ENCODE measurements at regions not wholly inside any gene's neighbourhood (a gene's known extent, or its start where the extent isn't known, plus 50 kb on each side); places are given as distances from the start of the nearest gene placed in this dataset.

DNA sequence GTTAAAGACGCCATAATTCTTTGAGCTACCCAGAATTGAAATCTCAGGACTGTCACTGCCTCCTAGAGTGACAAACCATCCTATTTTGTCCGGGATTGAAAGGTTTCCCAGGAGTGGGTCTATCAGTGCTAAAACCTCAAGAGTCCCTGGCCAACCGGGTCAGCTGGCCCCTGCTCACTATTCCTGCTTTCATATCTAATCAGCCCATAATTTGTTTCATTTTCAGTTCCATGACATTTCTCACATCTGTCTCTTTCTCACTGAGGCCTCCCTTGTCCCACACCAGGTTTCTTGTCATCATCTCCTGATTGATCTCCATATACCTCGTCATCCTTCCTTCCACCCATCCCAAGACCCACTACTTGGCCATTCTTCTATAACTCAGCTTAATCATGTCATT is 98.2 kb downstream of the SLC35B3 start:
- intact Hi-C loops (cut with DNase I, micrococcal nuclease): no loop called here
- TF ChIP-seq, protein P1, sequence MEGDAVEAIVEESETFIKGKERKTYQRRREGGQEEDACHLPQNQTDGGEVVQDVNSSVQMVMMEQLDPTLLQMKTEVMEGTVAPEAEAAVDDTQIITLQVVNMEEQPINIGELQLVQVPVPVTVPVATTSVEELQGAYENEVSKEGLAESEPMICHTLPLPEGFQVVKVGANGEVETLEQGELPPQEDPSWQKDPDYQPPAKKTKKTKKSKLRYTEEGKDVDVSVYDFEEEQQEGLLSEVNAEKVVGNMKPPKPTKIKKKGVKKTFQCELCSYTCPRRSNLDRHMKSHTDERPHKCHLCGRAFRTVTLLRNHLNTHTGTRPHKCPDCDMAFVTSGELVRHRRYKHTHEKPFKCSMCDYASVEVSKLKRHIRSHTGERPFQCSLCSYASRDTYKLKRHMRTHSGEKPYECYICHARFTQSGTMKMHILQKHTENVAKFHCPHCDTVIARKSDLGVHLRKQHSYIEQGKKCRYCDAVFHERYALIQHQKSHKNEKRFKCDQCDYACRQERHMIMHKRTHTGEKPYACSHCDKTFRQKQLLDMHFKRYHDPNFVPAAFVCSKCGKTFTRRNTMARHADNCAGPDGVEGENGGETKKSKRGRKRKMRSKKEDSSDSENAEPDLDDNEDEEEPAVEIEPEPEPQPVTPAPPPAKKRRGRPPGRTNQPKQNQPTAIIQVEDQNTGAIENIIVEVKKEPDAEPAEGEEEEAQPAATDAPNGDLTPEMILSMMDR (IDR thresholded peaks at IDR 0.05): no peak
- Histone ChIP-seq H3K9me3 (no peaks in the 10 kb centered on the region), H3K36me3 (ENCODE audit: low read depth) (no peaks in the 10 kb centered on the region), H3K4me3 (no peak overlapping the region), H3K4me1 (ENCODE audit: low read depth) (no peaks in the 10 kb centered on the region)
- DNase-seq: no peak
- no peak for ATAC-seq

DNA sequence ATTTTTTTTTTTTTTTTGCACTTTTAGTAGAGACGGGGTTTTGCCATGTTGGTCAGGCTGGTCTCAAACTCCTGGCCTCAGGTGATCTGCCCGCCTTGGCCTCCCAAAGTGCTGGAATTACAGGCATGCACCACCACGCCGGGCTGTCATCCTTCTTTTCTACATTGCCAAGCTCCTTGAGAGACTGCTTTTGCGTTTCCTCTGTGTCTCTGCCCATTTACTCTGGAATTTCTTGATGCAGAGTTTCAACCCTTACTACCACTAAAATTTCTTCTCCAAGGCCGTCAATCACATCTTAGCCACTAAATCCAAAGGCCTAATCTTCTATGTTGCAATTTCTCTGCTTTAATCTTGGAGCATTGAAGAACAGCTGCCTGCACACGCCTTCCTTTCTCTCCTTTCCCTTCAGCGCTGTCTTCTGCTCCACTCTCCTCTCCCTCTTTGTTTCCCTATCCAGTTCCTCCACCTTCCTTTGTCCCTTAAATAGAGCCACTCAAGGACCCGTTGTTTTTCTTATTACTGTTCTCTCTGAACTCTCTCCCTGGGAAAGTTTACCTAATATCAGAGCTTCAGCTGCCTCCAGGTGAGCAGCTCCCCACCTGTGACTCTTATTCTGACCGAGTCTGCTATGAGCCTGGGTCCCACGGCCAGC is 98.8 kb downstream of the SLC35B3 start:
- Histone ChIP-seq H3K4me1 (ENCODE audit: low read depth) (no peaks in the 10 kb centered on the region), H3K4me3 (no peak overlapping the region), H3K36me3 (ENCODE audit: low read depth) (no peaks in the 10 kb centered on the region), H3K9me3 (no peaks in the 10 kb centered on the region)
- no peak for DNase-seq
- intact Hi-C loops (cut with DNase I, micrococcal nuclease): no loop called here
- TF ChIP-seq, protein P1 (IDR thresholded peaks at IDR 0.05): no peak
- ATAC-seq: no peak

DNA sequence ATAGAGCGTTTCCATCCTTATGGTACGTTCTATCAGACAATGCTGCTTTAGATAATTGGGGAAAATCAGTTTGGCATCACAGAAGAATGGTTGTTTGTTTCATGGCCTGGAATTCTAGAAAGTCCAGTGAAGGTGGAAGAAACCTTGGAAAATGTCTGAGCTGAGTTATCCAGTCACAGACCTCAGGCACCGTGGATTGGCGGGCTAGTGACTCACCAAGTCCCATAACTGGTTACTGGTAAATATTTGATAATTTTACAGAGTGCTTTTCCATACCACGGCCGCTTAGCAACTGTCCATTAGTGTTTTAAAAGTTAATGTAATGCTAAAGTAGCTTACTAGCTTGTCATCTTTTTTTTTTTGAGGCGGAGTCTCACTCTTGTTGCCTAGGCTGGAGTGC is 99.4 kb downstream of the SLC35B3 start:
- no peaks in the 10 kb centered on the region for H3K4me1 ChIP-seq (ENCODE audit: low read depth)
- TF ChIP-seq, protein P1 (IDR thresholded peaks at IDR 0.05): no peak
- H3K36me3 ChIP-seq (ENCODE audit: low read depth): no peaks in the 10 kb centered on the region
- no peak overlapping the region for H3K4me3 ChIP-seq
- ATAC-seq: no peak
- no peaks in the 10 kb centered on the region for H3K9me3 ChIP-seq
- no peak for DNase-seq
- intact Hi-C loops (cut with DNase I, micrococcal nuclease): no loop called here

DNA sequence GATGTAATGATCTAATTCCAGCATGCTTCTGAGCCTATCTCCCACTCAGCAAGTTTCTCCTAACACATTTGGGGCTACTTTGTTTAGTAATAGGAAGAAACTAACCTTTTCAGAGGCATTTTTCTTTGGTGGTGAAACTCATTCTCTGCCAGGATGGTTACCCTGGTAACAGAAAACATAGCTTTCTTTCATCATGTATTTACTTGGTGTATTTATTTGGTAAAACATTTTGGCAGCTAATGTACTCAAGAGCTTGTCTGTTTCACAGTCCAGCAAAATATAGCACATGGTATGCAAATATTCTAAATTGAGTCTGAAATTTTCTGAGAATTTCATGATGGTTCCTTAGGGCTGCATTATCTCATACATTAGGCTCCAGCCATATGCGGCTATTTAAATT is 100.0 kb downstream of the SLC35B3 start:
- Histone ChIP-seq H3K4me3 (no peak overlapping the region), H3K36me3 (ENCODE audit: low read depth) (no peaks in the 10 kb centered on the region), H3K9me3 (no peaks in the 10 kb centered on the region), H3K4me1 (ENCODE audit: low read depth) (no peaks in the 10 kb centered on the region)
- TF ChIP-seq, protein P1 (IDR thresholded peaks at IDR 0.05): no peak
- intact Hi-C loops (cut with DNase I, micrococcal nuclease): no loop called here
- DNase-seq: no peak
- ATAC-seq: no peak

DNA sequence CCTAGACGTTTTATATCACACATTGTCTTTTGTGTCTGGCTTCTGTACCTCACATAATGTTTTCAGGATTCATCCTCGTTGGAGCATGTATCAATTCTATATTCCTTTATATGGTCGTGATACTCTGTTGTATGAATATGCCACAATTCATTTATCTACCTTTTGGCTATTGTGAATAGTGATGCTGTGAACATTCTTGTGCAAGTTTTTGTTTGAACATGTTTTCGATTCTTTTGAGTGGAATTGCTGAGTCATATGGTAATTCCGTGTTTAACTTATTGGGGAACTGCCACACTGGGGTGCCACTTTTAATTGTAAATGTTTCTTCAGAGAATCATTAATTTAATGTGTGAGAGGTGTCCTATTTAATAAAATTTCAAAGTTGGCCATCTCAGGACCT is 101.2 kb downstream of the SLC35B3 start:
- Histone ChIP-seq H3K4me3 (no peak overlapping the region), H3K9me3 (no peaks in the 10 kb centered on the region), H3K36me3 (ENCODE audit: low read depth) (no peaks in the 10 kb centered on the region), H3K4me1 (ENCODE audit: low read depth) (no peaks in the 10 kb centered on the region)
- ATAC-seq (no peak), DNase-seq (no peak)
- TF ChIP-seq, protein P1 (IDR thresholded peaks at IDR 0.05): no peak
- intact Hi-C loops (cut with DNase I, micrococcal nuclease): no loop called here

DNA sequence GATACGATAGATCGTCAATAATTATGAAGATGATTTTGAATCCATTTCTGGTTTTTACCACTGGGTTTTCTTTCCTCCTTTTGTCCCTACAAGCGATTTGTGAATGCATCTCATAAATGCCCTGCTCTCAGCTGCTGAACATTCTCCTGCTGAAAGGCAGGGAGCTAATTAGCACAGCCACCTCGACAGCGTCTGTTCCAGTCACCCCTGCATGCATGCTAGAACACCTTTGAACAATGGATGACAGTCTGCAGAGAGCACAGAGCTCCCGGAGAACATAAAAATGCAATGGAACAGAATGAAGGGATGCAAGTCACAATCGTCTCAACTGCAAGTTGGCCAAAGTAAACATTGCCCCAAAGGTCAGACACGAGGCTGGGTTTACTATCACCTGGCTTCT is 105.8 kb downstream of the SLC35B3 start:
- intact Hi-C loops (cut with DNase I, micrococcal nuclease): no loop called here
- Histone ChIP-seq H3K4me3 (no peak overlapping the region), H3K4me1 (ENCODE audit: low read depth) (no peaks in the 10 kb centered on the region), H3K36me3 (ENCODE audit: low read depth) (no peaks in the 10 kb centered on the region), H3K9me3 (no peaks in the 10 kb centered on the region)
- ATAC-seq (peak; percentile 18), DNase-seq (no peak)
- TF ChIP-seq, protein P1 (IDR thresholded peaks at IDR 0.05): no peak

Measured in mucosa of descending colon (tissue), 3 donors.